ENCODE measurements at regions not wholly inside any gene's neighbourhood (a gene's known extent, or its start where the extent isn't known, plus 50 kb on each side); places are given as distances from the start of the nearest gene placed in this dataset.

DNA sequence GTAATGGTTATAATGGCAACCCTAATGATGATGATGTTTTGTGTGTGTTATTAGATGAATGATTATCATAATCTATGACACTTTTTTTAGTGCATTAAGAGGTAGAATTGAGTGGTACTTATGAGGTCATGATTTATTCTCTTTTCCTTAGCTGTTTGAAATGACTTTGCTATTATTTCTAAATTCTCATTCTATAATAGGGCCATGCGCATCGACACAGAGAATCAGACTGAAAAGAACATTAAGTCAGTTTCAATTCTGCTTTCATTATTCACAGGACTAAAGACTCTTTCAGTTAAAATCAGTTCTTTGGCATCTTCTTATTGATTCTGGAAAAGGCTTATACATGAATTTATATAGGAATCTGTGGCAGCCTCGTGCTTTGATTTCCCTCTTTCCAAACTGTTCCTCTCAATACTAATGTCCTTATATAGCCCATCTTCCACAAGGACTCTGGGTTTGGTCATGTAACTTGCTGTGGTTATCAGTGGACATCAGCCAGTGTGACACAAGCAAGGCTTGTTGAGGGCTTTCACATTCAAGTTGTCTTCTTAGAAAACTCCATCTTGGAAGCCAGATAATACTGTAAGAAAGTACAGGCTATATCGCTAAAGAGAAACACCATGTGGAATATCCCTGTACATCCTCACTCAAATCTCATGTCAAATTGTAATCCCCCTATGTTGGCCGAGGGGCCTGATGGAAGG lies 140.3 kb upstream of the CHD1 start:
- no peaks in the 10 kb centered on the region for H3K27me3 ChIP-seq (ENCODE audit: control insufficient read depth in 2 of 2, insufficient read depth in 2 of 2, low read length in 2 of 2)
- Mint-ChIP-seq H3K36me3 (no peaks in the 10 kb centered on the region), H3K9me3 (peaks cover 2 to 10% (median 5%) of the 10 kb centered on the region in 7 donors), H3K27ac (no peak overlapping the region), H3K4me1 (no peaks in the 10 kb centered on the region), H3K4me3 (no peak overlapping the region), H3K27me3 (ENCODE audit: low read depth in 3 of 3) (no peaks in the 10 kb centered on the region)
- TF ChIP-seq, protein P1, sequence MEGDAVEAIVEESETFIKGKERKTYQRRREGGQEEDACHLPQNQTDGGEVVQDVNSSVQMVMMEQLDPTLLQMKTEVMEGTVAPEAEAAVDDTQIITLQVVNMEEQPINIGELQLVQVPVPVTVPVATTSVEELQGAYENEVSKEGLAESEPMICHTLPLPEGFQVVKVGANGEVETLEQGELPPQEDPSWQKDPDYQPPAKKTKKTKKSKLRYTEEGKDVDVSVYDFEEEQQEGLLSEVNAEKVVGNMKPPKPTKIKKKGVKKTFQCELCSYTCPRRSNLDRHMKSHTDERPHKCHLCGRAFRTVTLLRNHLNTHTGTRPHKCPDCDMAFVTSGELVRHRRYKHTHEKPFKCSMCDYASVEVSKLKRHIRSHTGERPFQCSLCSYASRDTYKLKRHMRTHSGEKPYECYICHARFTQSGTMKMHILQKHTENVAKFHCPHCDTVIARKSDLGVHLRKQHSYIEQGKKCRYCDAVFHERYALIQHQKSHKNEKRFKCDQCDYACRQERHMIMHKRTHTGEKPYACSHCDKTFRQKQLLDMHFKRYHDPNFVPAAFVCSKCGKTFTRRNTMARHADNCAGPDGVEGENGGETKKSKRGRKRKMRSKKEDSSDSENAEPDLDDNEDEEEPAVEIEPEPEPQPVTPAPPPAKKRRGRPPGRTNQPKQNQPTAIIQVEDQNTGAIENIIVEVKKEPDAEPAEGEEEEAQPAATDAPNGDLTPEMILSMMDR (IDR thresholded peaks at IDR 0.05) = no peak
- H3K9ac ChIP-seq (ENCODE audit: insufficient read depth, low read length, poor library complexity, severe bottlenecking) = no peak overlapping the region
- no peaks in the 10 kb centered on the region for H3K79me2 ChIP-seq (ENCODE audit: insufficient read depth, low read length)
- H3K4me2 ChIP-seq (replicated peaks; ENCODE audit: extremely low read depth, low read length, poor library complexity, severe bottlenecking) = no peak overlapping the region
- no peak overlapping the region for H3K27ac ChIP-seq (ENCODE audit: low read depth in 1 of 2, low read length in 2 of 2)
- H3K4me3 ChIP-seq (replicated peaks in 1 of 3; ENCODE audit: low read depth in 2 of 3, low read length in 3 of 3) = no peak overlapping the region
- H2AFZ ChIP-seq (ENCODE audit: insufficient read depth, low read depth, low read length, poor library complexity, severe bottlenecking) = no peak overlapping the region
- H3K9me3 ChIP-seq (replicated peaks in 1 of 2; ENCODE audit: control insufficient read depth in 1 of 2, insufficient read depth in 1 of 2, low read length in 2 of 2) = peaks cover 0 to 5% of the 10 kb centered on the region in 2 donors
- no peaks in the 10 kb centered on the region for H3K36me3 ChIP-seq (replicated peaks in 1 of 2; ENCODE audit: control insufficient read depth in 1 of 2, insufficient read depth in 2 of 2, low read length in 2 of 2)
- intact Hi-C loops (cut with micrococcal nuclease) = no loop called here
- WGBS (ENCODE audit: insufficient coverage) = no CpG with 5 or more reads among the region's 5 CpGs
- no peaks in the 10 kb centered on the region for H4K20me1 ChIP-seq (ENCODE audit: insufficient read depth, low read length)
- no peaks in the 10 kb centered on the region for H3K4me1 ChIP-seq (ENCODE audit: control insufficient read depth in 1 of 2, insufficient read depth in 2 of 2, low read length in 2 of 2)
- no peak for DNase-seq

DNA sequence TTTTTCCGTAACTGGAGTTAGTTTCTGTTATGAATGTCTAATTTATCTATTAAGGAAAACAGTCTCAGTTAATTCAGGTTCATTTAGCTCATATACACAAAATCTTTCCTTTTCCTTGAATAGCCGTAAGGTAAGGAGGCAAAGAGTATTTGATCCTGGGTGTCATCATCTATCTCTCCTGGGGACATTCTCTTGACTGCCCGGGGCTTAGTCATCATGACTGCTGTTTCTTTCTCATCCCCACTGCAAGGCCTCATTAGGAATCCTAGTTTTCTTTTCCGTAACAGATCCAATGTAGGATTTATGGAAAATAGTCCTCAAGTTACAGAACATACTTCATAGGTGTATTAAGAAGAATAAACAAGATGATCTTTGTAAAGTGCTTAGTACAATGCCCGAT lies 134.9 kb upstream of the CHD1 start:
- TF ChIP-seq, protein P1 (IDR thresholded peaks at IDR 0.05) = no peak
- Mint-ChIP-seq H3K27ac (no peak overlapping the region), H3K27me3 (ENCODE audit: low read depth in 3 of 3) (no peaks in the 10 kb centered on the region), H3K36me3 (no peaks in the 10 kb centered on the region), H3K4me3 (no peak overlapping the region), H3K9me3 (no peaks in the 10 kb centered on the region), H3K4me1 (peaks cover 17% of the 10 kb centered on the region)
- no peaks in the 10 kb centered on the region for H3K27me3 ChIP-seq (ENCODE audit: control insufficient read depth in 2 of 2, insufficient read depth in 2 of 2, low read length in 2 of 2)
- intact Hi-C loops (cut with micrococcal nuclease) = loop anchor here in 1 of 2 donors (5.0 kb wide), 1 partner anchor 156 kb away; no protein-coding TSS in a partner anchor
- H3K79me2 ChIP-seq (ENCODE audit: insufficient read depth, low read length) = no peaks in the 10 kb centered on the region
- H3K9ac ChIP-seq (ENCODE audit: insufficient read depth, low read length, poor library complexity, severe bottlenecking) = no peak overlapping the region
- peaks cover 13% of the 10 kb centered on the region in 2 donors for H3K4me1 ChIP-seq (ENCODE audit: control insufficient read depth in 1 of 2, insufficient read depth in 2 of 2, low read length in 2 of 2)
- no peaks in the 10 kb centered on the region for H4K20me1 ChIP-seq (ENCODE audit: insufficient read depth, low read length)
- no peak overlapping the region for H3K27ac ChIP-seq (ENCODE audit: low read depth in 1 of 2, low read length in 2 of 2)
- H3K4me3 ChIP-seq (replicated peaks in 1 of 3; ENCODE audit: low read depth in 2 of 3, low read length in 3 of 3) = no peak overlapping the region
- no peak overlapping the region for H2AFZ ChIP-seq (ENCODE audit: insufficient read depth, low read depth, low read length, poor library complexity, severe bottlenecking)
- no peaks in the 10 kb centered on the region for H3K9me3 ChIP-seq (replicated peaks in 1 of 2; ENCODE audit: control insufficient read depth in 1 of 2, insufficient read depth in 1 of 2, low read length in 2 of 2)
- DNase-seq = no peak
- no peak overlapping the region for H3K4me2 ChIP-seq (replicated peaks; ENCODE audit: extremely low read depth, low read length, poor library complexity, severe bottlenecking)
- WGBS (ENCODE audit: insufficient coverage) = 100% methylated on average over 1 of the region's 5 CpGs
- H3K36me3 ChIP-seq (replicated peaks in 1 of 2; ENCODE audit: control insufficient read depth in 1 of 2, insufficient read depth in 2 of 2, low read length in 2 of 2) = no peaks in the 10 kb centered on the region
